GM12878 (cell line): ENCODE measurements at regions not wholly inside any gene's neighbourhood (a gene's known extent, or its start where the extent isn't known, plus 50 kb on each side); places are given as distances from the start of the nearest gene placed in this dataset.

ENCODE experiments used
- ATAC-seq: fragments of 200-7000 bp; cut with Tn5 transposase; 3 replicates; pipeline ENCODE4 v1.9.1; 2020; ENCODE audit warnings: mild to moderate bottlenecking, moderate library complexity
- BruUV-seq: library from RNA; stranded (reverse); fragments of 400-500 nt; replicated peaks from 2 replicates; lab custom pipeline; 2021; lab: Mats Ljungman, UMichigan
- CTCF ChIA-PET: fragments of 300-600 bp; sonication (Branson Sonifier 250); formaldehyde crosslinking; extraction: SDS; loops from one replicate; lab custom pipeline; 2021; ENCODE audit warnings: inconsistent platforms; lab: Yijun Ruan, JAX
- POLR2A ChIA-PET: fragments of 350-600 bp; formaldehyde crosslinking; extraction: SDS; loops from one replicate; lab custom pipeline; 2021; ENCODE audit warnings: inconsistent platforms; lab: Charles Lee
- RAD21 ChIA-PET: fragments of 300-600 bp; sonication (Branson Sonifier 250); formaldehyde crosslinking; loops from one replicate; lab custom pipeline; 2023; ENCODE audit warnings: antibody characterized with exemption; ENCODE audit not compliant: unreplicated experiment; lab: Charles Lee
- SMC1A ChIA-PET: fragments of 300-600 bp; sonication (Branson Sonifier 250); formaldehyde crosslinking; loops from one replicate; lab custom pipeline; 2023; ENCODE audit not compliant: unreplicated experiment, uncharacterized antibody; lab: Charles Lee
- DNase-seq: peaks from one replicate; pipeline ENCODE4 v3.0.0-alpha.2; 2011; ENCODE audit warnings: low read depth, low spot score
- FAIRE-seq: peaks from 3 replicates; lab custom pipeline; 2011; peaks lifted over from hg19 to GRCh38; lab: Jason Lieb, UNC
- H2AFZ ChIP-seq: 2 replicates; pipeline ENCODE4 v1.6.0; 2011; ENCODE audit warnings: low read depth, low read length, control low read depth; ENCODE audit not compliant: control insufficient read depth
- H3K27ac ChIP-seq: 2 replicates; pipeline ENCODE4 v1.5.1; 2011; ENCODE audit warnings: control low read depth; ENCODE audit not compliant: control insufficient read depth, insufficient read depth
- H3K27me3 ChIP-seq, 2 experiments: replicated peaks in 1 of 2; 2 replicates each; pipeline versions ENCODE4 v1.6.0 to v1.6.1; 2011; ENCODE audit warnings: low read length in 1 of 2; ENCODE audit not compliant: control insufficient read depth in 2 of 2, insufficient read depth in 2 of 2
- H3K36me3 ChIP-seq, 2 experiments: 2 replicates each; pipeline ENCODE4 v1.5.1; 2011; ENCODE audit warnings: low read length in 1 of 2; ENCODE audit not compliant: control insufficient read depth in 2 of 2, insufficient read depth in 2 of 2
- H3K4me1 ChIP-seq: 2 replicates; pipeline ENCODE4 v1.6.1; 2011; ENCODE audit warnings: mild to moderate bottlenecking, low read length, moderate library complexity, mixed read lengths; ENCODE audit not compliant: control insufficient read depth, insufficient read depth
- H3K4me2 ChIP-seq: 2 replicates; pipeline ENCODE4 v1.6.0; 2011; ENCODE audit warnings: control low read depth; ENCODE audit not compliant: control insufficient read depth, insufficient read depth
- H3K4me3 ChIP-seq: fragments of 200-600 bp; sonication (generic); 2 replicates; pipeline ENCODE4 v1.5.1; 2016
- H3K79me2 ChIP-seq: 2 replicates; pipeline ENCODE4 v1.6.0; 2011; ENCODE audit warnings: low read length; ENCODE audit not compliant: control insufficient read depth, insufficient read depth
- H3K9ac ChIP-seq: 2 replicates; pipeline ENCODE4 v1.8.0; 2011; ENCODE audit warnings: low read length, control low read depth, mixed read lengths; ENCODE audit not compliant: control insufficient read depth, insufficient read depth
- H3K9me3 ChIP-seq: replicated peaks from 3 replicates; pipeline ENCODE4 v1.5.1; 2011; ENCODE audit warnings: mild to moderate bottlenecking, low read length; ENCODE audit not compliant: control insufficient read depth, insufficient read depth
- H4K20me1 ChIP-seq: 2 replicates; pipeline ENCODE4 v1.6.0; 2011; ENCODE audit not compliant: control insufficient read depth, insufficient read depth
- ATF7 ChIP-seq: fragments of 450-650 bp; IDR thresholded peaks from 2 replicates; pipeline ENCODE4 v1.6.1; 2016; ENCODE audit warnings: low read depth, mild to moderate bottlenecking
- BMI1 ChIP-seq: fragments of 450-650 bp; IDR thresholded peaks from 2 replicates; pipeline ENCODE4 v1.6.1; 2016; ENCODE audit warnings: mild to moderate bottlenecking, moderate library complexity, borderline replicate concordance
- FOS ChIP-seq: IDR thresholded peaks from 3 replicates; pipeline ENCODE4 v1.6.1; 2011; ENCODE audit warnings: borderline replicate concordance; ENCODE audit not compliant: insufficient read length; ENCODE audit errors: extremely low read depth
- GABPA ChIP-seq: IDR thresholded peaks from 2 replicates; pipeline ENCODE4 v1.6.1; 2014; ENCODE audit warnings: antibody characterized with exemption, low read depth, mild to moderate bottlenecking, inconsistent platforms
- HSF1 ChIP-seq: fragments of 150-350 bp; IDR thresholded peaks from 2 replicates; pipeline ENCODE4 v1.6.1; 2014; ENCODE audit warnings: mild to moderate bottlenecking, low read depth, low read length
- IRF3 ChIP-seq: fragments of 450-650 bp; IDR thresholded peaks from 2 replicates; pipeline ENCODE4 v1.6.1; 2014; ENCODE audit warnings: mild to moderate bottlenecking
- JUNB ChIP-seq: IDR thresholded peaks from 2 replicates; pipeline ENCODE4 v1.6.1; 2016; ENCODE audit warnings: antibody characterized with exemption, mild to moderate bottlenecking
- NFXL1 ChIP-seq: fragments of 450-650 bp; IDR thresholded peaks from 2 replicates; pipeline ENCODE4 v1.6.1; 2017; ENCODE audit warnings: antibody characterized with exemption, mild to moderate bottlenecking, borderline replicate concordance
- PML ChIP-seq: IDR thresholded peaks from 2 replicates; pipeline ENCODE4 v1.6.1; 2012; ENCODE audit warnings: low read length, inconsistent platforms
- POLR2AphosphoS5 ChIP-seq: IDR thresholded peaks from 2 replicates; pipeline ENCODE4 v1.6.1; 2011; ENCODE audit warnings: mild to moderate bottlenecking, low read length, inconsistent platforms
- RAD51 ChIP-seq: fragments of 450-650 bp; IDR thresholded peaks from 2 replicates; pipeline ENCODE4 v1.6.1; 2016; ENCODE audit warnings: moderate library complexity, mild to moderate bottlenecking, inconsistent platforms
- SREBF2 ChIP-seq: IDR thresholded peaks from 2 replicates; pipeline ENCODE4 v1.6.1; 2012; ENCODE audit warnings: mild to moderate bottlenecking, low read length
- STAT3 ChIP-seq: IDR thresholded peaks from 2 replicates; pipeline ENCODE4 v1.6.1; 2011; ENCODE audit warnings: low read depth, low read length, improper control_type of control experiment
- TCF7 ChIP-seq: IDR thresholded peaks from 2 replicates; pipeline ENCODE4 v1.6.1; 2014; ENCODE audit warnings: antibody characterized with exemption, borderline replicate concordance
- ZBED1 ChIP-seq: IDR thresholded peaks from 2 replicates; pipeline ENCODE4 v1.6.1; 2016; ENCODE audit warnings: borderline replicate concordance
- WGBS: methylation state at CpG from one replicate; pipeline ENCODE4 v1.1.6; 2016; ENCODE audit warnings: low lambda C conversion rate; ENCODE audit not compliant: insufficient replicate concordance, insufficient coverage; ENCODE audit errors: missing lambda C conversion rate; 5-methylcytosine and 5-hydroxymethylcytosine counted together
- in situ Hi-C: fragments of 300-500 bp; cut with MboI; formaldehyde crosslinking; loops from 9 replicates; pipeline ENCODE4 v1.14.3; 2018; ENCODE audit warnings: mixed read lengths
- intact Hi-C: fragments of 100-400 bp; cut with micrococcal nuclease; formaldehyde crosslinking; loops from one replicate; pipeline ENCODE4 v1.14.2; 2022; ENCODE audit not compliant: unreplicated experiment
- TF ChIP-seq, protein P1 (sequence below): fragments of 450-650 bp; formaldehyde crosslinking; IDR thresholded peaks from 2 replicates; pipeline ENCODE4 v1.4.0; 2020; ENCODE audit warnings: mild to moderate bottlenecking, moderate library complexity
- TF ChIP-seq, protein P2 (sequence below), 3 experiments: IDR thresholded peaks in 2 of 3; conservative IDR thresholded peaks in 1 of 3; 2 replicates each; pipeline ENCODE4 v1.5.1; 2011; ENCODE audit warnings: low read depth in 3 of 3, low read length in 3 of 3, mild to moderate bottlenecking in 3 of 3, control low read depth in 2 of 3, moderate library complexity in 2 of 3, inconsistent platforms in 1 of 3, mixed read lengths in 1 of 3; ENCODE audit not compliant: control insufficient read depth in 2 of 3, insufficient read depth in 1 of 3; ENCODE audit errors: extremely low read depth in 1 of 3

GRCh38 chr22:27205492-27206373, 548.3 kb downstream of the MIAT start:
- ATAC-seq: no peak
- Histone ChIP-seq H3K36me3 (no peaks in the 10 kb centered on the region), H3K79me2 (no peaks in the 10 kb centered on the region), H3K4me1 (no peaks in the 10 kb centered on the region), H2AFZ (no peak overlapping the region), H3K9me3 (no peaks in the 10 kb centered on the region), H3K9ac (no peak overlapping the region), H4K20me1 (no peaks in the 10 kb centered on the region), H3K27ac (no peak overlapping the region), H3K4me3 (no peak overlapping the region), H3K27me3 (no peaks in the 10 kb centered on the region), H3K4me2 (no peak overlapping the region)
- 7% methylated on average over 9 of the region's 9 CpGs for WGBS
- ChIA-PET RAD21 (no interaction called here), POLR2A (no interaction called here), SMC1A (no interaction called here), CTCF (no interaction called here)
- no TSS peak for BruUV-seq
- no peak for FAIRE-seq
- intact Hi-C loops: no loop called here
- in situ Hi-C loops: no loop called here
- DNase-seq: no peak
- no peak for TF ChIP-seq TCF7
- TF ChIP-seq RAD51: no peak
- no peak for TF ChIP-seq NFXL1
- no peak for TF ChIP-seq ZBED1
- TF ChIP-seq STAT3: no peak
- no peak for TF ChIP-seq HSF1
- no peak for TF ChIP-seq SREBF2
- TF ChIP-seq BMI1: no peak
- TF ChIP-seq GABPA: no peak
- TF ChIP-seq, protein P1, sequence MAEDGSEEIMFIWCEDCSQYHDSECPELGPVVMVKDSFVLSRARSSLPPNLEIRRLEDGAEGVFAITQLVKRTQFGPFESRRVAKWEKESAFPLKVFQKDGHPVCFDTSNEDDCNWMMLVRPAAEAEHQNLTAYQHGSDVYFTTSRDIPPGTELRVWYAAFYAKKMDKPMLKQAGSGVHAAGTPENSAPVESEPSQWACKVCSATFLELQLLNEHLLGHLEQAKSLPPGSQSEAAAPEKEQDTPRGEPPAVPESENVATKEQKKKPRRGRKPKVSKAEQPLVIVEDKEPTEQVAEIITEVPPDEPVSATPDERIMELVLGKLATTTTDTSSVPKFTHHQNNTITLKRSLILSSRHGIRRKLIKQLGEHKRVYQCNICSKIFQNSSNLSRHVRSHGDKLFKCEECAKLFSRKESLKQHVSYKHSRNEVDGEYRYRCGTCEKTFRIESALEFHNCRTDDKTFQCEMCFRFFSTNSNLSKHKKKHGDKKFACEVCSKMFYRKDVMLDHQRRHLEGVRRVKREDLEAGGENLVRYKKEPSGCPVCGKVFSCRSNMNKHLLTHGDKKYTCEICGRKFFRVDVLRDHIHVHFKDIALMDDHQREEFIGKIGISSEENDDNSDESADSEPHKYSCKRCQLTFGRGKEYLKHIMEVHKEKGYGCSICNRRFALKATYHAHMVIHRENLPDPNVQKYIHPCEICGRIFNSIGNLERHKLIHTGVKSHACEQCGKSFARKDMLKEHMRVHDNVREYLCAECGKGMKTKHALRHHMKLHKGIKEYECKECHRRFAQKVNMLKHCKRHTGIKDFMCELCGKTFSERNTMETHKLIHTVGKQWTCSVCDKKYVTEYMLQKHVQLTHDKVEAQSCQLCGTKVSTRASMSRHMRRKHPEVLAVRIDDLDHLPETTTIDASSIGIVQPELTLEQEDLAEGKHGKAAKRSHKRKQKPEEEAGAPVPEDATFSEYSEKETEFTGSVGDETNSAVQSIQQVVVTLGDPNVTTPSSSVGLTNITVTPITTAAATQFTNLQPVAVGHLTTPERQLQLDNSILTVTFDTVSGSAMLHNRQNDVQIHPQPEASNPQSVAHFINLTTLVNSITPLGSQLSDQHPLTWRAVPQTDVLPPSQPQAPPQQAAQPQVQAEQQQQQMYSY: no peak
- TF ChIP-seq POLR2AphosphoS5: no peak
- TF ChIP-seq IRF3: no peak
- TF ChIP-seq PML: no peak
- no peak for TF ChIP-seq FOS
- TF ChIP-seq ATF7: no peak
- TF ChIP-seq JUNB: no peak
- TF ChIP-seq, protein P2, sequence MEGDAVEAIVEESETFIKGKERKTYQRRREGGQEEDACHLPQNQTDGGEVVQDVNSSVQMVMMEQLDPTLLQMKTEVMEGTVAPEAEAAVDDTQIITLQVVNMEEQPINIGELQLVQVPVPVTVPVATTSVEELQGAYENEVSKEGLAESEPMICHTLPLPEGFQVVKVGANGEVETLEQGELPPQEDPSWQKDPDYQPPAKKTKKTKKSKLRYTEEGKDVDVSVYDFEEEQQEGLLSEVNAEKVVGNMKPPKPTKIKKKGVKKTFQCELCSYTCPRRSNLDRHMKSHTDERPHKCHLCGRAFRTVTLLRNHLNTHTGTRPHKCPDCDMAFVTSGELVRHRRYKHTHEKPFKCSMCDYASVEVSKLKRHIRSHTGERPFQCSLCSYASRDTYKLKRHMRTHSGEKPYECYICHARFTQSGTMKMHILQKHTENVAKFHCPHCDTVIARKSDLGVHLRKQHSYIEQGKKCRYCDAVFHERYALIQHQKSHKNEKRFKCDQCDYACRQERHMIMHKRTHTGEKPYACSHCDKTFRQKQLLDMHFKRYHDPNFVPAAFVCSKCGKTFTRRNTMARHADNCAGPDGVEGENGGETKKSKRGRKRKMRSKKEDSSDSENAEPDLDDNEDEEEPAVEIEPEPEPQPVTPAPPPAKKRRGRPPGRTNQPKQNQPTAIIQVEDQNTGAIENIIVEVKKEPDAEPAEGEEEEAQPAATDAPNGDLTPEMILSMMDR (IDR thresholded peaks at IDR 0.05 in 2 of 3, conservative IDR thresholded peaks at IDR 0.05 in 1 of 3; ENCODE audit: control insufficient read depth in 2 of 3, extremely low read depth in 1 of 3, insufficient read depth in 1 of 3, low read depth in 3 of 3, low read length in 3 of 3): no peak
